CD4-positive, alpha-beta T cell treated with Interferon alpha-2 for 1 hour (primary cell): ENCODE measurements at regions not wholly inside any gene's neighbourhood (a gene's known extent, or its start where the extent isn't known, plus 50 kb on each side); places are given as distances from the start of the nearest gene placed in this dataset.
"Not testable (repeated sequence)": the region's sequence is repeated elsewhere in the genome, so short reads cannot be mapped to it uniquely, and the experiment has no call there.

Experiments used
- DNase-seq, 2 donors: peaks; one replicate each; pipeline ENCODE4 v3.0.0-alpha.2; 2020 to 2022

DNA sequence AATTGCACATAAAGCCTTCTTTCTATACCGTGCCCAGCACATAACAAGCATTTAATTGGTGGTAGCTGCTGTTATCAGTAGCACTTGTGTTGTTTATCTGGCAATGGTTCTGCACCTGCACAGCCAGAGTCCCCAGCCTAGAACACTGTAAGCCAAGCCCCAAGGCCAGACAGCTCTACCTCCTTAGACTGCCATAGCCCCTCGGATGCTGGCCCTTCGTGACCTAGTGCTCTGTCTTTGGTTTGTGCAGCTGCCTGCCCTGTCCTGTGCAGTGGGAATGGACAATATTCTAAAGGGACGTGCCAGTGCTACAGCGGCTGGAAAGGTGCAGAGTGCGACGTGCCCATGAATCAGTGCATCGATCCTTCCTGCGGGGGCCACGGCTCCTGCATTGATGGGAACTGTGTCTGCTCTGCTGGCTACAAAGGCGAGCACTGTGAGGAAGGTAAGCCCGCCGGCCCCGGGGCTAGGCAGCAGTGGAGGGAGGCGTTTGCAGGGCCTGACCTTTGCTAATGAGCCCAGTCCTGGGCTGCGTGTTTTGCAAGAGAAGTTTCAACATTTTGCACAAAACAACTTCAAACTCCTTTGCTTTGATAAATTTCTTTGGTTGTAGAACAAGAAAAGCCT is 173.3 kb upstream of the WWC1 start:
- DNase-seq = no peak

GRCh38 chr5:168120401-168121137 is 170.9 kb upstream of the WWC1 start:
- no peak for DNase-seq

DNA sequence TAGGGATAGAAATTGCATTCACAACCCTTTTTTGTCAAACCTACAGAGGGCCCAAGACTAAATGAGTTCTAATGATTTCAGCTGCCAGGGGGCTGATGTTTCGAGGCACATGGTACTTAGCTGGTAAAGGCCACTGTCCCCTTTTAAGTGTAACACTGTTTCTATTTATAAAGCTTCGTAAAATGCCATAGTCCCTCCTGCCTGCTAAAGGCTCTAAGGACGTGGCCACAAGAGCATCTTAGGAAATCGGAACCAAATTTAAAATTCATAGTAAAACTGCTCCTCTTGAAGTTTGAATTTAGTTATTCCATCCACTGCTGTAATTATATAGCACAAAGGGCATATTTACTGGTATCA is 170.3 kb upstream of the WWC1 start:
- DNase-seq = no peak

DNA sequence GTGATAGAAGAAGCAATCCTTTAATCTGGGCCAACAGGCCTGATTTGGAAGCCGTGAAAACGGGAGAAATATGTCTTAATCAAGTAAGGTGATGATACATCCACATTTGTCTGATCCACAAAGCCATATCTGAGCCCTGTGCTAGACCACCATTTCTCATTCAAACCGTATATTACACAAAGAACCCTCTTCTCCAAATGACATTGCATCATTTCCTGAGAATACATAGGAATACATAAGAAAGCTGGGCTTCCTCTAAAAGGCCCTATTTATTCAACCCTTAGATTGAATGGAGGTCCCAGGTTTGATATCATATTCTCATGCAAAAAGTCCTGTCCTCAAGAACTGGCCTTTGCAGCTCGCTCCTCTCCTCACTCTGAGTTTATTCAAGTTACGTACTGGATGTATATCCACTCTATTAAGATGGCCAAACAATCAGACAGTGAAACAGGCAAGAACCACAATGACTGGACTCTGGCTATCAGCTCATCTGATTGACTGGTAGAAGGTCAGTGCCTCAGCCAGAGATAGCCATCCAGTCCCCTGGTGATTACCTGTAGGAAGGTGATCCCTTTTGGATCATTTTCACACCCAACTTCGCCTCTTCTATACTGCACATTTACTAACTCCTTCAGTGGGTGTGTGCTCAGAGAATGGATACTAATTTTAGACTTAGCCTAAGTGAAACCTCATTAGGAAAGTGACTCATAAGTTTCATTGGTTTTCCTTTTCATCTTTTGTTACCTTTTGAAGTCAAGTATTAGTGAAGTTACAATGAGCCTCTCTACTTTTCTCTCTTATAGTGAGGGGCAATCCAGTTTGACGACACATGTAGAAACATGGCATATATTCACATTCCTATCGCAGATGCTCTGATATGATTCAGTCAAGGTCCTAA is 167.6 kb upstream of the WWC1 start:
- no peak for DNase-seq

DNA sequence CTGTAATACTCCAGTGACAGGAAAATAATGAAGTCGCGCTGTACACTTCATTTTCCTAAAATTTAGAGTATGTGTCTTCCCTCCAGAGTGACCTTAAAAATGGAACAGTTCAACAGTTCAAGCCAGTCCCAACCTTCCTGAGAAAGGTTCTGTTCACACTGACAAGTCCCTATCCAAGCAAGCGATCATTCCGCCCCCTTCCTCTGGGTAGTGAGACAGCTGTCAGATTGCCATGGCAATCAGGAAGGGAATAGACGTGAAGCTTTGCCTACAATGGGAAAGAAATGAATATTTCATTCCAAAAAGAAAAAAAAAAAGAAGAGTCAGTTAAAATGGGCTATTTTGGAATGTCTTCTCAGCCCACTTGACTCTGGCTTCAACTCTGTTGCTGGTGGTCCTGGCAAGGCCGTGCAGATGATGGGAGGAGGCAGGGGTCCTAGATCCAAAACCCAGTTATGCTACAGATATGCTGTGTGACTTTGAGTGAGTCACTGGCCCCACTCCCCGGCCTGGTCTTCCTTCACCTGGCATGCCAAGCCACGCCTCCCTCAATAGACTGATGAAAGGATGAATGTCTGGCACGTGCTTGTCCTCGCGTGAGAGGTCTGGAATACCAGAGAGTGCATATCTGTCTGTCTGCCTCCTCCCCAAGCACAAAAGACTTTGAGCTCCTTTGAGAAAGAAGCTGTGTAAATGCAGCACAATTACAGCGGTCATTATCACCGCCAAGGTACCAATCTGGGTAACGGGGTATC is 165.8 kb upstream of the WWC1 start:
- no peak for DNase-seq

GRCh38 chr5:168126606-168127005 is 164.8 kb upstream of the WWC1 start:
- no peak for DNase-seq

DNA sequence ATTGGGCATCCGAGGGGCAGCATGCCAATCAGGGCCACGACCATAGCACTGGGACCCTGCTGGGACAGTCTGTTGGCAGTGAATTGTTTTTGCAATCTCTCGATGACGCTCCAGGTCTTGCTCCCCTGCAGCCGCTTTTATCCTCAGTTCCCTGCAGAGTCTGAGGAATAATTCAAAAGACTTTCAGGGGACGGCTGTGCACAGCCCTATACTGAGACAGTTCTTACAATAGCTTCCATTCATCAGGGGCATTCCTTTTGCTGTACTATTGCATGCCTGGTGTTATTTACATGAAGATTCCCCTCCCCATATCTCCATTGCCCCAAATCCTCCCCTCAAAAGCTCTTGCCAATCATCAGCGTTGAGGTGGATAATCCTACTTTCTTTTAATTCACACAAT is 163.3 kb upstream of the WWC1 start:
- no peak for DNase-seq

DNA sequence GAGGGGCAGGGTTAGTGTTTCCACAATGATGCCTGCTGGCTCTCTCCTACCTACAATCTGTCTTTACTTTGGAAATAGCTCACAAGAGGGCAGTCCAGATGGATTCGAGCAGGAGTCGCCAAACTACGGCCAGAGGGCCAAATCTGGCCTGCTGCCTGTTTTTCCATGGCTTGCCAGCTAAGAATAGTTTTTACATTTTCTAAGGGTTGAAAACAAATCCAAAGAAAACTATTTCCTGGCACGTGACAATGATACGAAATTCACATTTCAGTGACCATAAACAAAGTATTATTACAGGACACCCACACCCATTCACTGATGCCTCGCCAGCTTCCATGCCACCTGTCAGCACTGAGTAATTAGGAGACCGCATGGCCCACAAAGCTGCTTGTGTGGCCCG is 162.9 kb upstream of the WWC1 start:
- DNase-seq = no peak

DNA sequence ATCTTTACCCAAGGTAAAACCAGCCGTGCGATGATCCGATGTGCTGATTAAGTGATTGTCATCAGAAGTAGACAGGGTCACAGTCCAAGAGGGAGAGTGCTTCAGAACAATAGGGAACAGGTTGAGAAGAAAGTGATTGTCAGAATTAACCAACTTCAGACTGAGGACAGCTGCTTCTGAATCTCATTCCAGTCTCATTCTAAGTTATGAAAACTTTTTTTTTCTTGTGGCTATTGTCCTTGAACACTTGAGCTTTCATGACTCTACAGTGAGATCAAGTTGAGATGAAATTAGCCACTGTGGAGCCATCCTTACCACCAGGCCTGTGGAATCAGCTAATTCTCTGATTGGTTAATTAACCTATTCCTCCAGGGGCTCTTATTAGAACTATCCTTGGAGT is 159.9 kb upstream of the WWC1 start:
- DNase-seq = no peak

DNA sequence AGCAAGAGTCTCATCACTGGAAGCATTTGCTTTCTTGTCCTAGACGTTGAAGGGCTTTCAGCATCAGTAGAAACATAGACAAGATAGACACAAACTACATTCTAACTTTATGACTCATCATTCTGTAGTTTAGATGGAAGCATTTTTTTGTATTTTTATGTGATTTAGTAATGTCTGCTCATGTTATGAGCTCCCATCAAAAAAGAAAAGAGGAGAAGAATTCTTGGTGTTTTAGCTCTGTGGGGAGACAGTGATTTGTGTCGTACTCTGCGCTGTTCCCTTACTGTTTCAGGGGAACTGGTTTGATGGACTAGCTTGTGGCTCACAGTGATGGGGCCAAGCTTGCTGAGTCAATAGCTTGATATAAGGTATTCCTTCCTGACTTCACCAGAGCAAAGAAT is 159.2 kb upstream of the WWC1 start:
- no peak for DNase-seq

DNA sequence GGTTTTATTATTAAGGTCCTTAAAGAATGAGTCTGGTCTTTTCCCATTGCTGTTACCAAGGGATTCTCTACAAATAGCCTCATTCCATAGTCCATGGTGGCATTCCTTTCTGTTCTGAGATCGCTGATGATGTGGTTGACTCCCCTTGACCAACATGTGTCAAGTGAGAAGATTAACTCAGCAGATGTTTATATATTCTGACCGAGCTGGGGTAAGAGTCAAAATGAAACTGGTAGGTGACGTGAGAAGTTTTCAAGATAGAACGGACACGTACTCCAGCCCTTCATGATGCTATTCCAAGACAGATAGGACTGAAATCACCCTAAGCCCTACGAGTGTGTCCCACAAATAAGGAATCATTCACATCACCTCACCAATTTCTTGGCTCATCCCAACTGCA is 155.5 kb upstream of the WWC1 start:
- DNase-seq = no peak

- no peak for DNase-seq
Measured at GRCh38 chr5:168136340-168136739, 155.1 kb upstream of the WWC1 start.

- DNase-seq = no peak
Measured at GRCh38 chr5:168137265-168137664, 154.2 kb upstream of the WWC1 start.

DNA sequence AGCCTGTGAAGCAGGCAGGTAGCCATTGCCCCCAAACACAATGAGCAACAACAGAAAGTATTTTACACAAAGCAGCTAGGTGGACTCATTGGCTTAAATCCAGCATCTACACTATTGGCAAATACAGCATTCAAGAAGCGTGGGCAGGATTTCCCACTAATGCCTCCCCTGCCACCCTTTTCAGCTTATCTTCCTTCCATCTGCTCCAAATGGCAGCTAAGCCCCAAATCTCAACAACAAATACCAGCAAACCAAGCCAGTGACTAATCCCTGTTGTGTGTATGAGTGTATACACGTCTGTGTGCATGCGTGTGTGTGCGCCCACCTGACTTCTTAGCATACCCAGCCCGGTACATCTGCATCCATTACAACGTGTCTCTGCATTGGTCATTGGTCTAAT is 151.2 kb upstream of the WWC1 start:
- DNase-seq = no peak

- DNase-seq = no peak
Measured at GRCh38 chr5:168142402-168142801, 149.0 kb upstream of the WWC1 start.

- DNase-seq = not testable (repeated sequence)
Measured at GRCh38 chr5:168143521-168143920, 147.9 kb upstream of the WWC1 start.

DNA sequence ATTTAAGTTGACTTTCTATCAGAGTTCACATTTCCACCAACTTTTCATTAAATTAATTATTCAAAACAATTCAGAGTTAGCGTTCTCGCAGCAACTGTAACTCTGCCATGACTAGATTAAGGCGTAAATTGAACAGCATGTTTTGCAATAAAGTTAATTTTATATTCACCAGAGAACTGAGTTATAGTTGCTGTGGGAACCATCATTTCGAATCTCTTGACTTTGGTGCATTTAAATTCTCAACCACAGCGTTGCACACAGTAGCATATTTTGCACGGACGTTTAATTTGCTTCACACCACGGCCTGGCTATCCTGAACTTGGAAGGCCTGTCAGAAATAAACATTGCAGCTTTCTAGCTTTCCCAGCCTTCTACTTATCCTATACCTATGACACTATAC is 144.3 kb upstream of the WWC1 start:
- DNase-seq = no peak

DNA sequence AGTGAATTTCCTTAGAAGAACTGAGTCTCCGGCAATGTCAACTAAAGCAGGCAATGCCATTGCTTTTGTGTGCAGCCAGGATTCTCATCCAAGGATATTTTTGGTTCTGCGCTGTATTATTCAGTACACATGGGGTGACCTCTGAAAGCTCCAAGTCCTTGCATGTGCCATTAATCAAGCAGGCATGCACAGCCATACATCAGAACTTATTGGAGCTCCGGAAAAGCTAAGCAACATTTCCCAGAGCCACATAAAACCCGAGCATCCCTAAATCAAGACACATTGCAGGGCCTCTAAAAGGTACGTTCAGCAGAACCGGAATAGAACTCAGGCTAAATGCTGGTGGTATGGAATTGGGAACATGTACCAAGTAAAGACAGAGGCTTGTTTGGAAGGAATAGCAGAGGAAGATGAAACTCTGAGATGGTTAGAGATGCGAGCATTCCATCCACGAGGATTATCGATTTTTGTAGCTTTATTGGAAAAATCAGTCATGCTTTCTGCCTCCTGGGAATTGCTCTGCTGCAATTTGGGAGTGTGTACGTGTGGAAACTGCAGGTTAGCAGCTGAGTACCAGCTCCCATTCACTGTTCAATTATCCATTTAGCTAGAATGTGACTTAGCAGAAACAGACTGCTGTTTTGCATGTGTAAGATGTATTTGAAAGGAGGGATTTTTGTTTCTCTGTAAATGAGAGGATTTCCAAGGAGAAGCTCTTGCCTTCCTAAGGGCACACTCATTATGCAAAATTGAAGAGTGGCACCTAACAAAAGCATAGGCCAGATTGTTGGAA is 143.7 kb upstream of the WWC1 start:
- no peak for DNase-seq

- no peak for DNase-seq
Measured at GRCh38 chr5:168151041-168151440, 140.4 kb upstream of the WWC1 start.

DNA sequence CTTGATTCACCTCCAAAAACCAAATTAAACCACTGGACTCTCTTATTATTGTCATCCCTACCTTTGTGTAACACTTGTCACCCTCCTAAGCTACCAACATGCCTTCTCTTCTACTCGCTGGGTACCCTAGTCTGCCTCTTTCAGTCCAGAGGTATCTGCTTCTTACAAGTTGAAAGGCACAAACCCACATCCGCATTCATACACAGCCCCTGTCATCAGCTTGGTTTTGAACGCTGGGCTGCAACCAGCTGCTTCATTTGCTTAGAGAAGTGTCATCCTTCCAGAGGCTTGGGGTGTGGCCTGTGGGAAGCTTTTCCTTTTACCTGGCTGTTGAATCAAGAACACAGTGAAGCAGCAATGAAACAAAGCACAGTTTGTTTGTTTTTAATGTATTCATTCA is 138.8 kb upstream of the WWC1 start:
- no peak for DNase-seq

GRCh38 chr5:168153263-168153875 is 138.1 kb upstream of the WWC1 start:
- DNase-seq = no peak

GRCh38 chr5:168153876-168154270 is 137.6 kb upstream of the WWC1 start:
- no peak for DNase-seq
